Heart right ventricle (tissue), 16 donors: ENCODE measurements at regions not wholly inside any gene's neighbourhood (a gene's known extent, or its start where the extent isn't known, plus 50 kb on each side); places are given as distances from the start of the nearest gene placed in this dataset.

Experiments used
- ATAC-seq, 8 donors: fragments of 200-7000 bp; cut with Tn5 transposase; one replicate each; pipeline ENCODE4 v1.9.1; 2020; ENCODE audit warnings: mild to moderate bottlenecking in 8 of 8, moderate library complexity in 8 of 8, moderate number of reproducible peaks in 1 of 8
- DNase-seq, 2 donors: peaks; one replicate each; pipeline ENCODE4 v3.0.0-alpha.2; 2020
- H3K27ac ChIP-seq, 10 donors: fragments of 200-600 bp; sonication (generic) in 2 of 10; one replicate each; pipeline versions ENCODE4 v1.5.0 to v1.8.0; 2020 to 2022; ENCODE audit warnings: mild to moderate bottlenecking in 3 of 10
- H3K27me3 ChIP-seq, 7 donors: fragments of 200-600 bp; one replicate each; pipeline ENCODE4 v1.8.0; 2021 to 2022; ENCODE audit warnings: mild to moderate bottlenecking in 2 of 7
- H3K36me3 ChIP-seq, 9 donors: fragments of 200-600 bp; sonication (generic) in 1 of 9; one replicate each; pipeline versions ENCODE4 v1.5.0 to v1.8.0; 2020 to 2022; ENCODE audit warnings: mild to moderate bottlenecking in 2 of 9
- H3K4me1 ChIP-seq, 9 donors: fragments of 200-600 bp; sonication (generic) in 1 of 9; one replicate each; pipeline versions ENCODE4 v1.5.0 to v1.8.0; 2020 to 2022; ENCODE audit warnings: mild to moderate bottlenecking in 4 of 9
- H3K4me3 ChIP-seq, 10 donors: fragments of 200-600 bp; sonication (generic) in 2 of 10; one replicate each; pipeline versions ENCODE4 v1.5.0 to v1.8.0; 2020 to 2022; ENCODE audit warnings: mild to moderate bottlenecking in 7 of 10, moderate library complexity in 2 of 10
- H3K9me3 ChIP-seq, 11 donors: fragments of 200-600 bp in 10 of 11; sonication (generic) in 2 of 11; one replicate each; pipeline versions ENCODE4 v1.5.0 to v1.8.0; 2013 to 2022; ENCODE audit warnings: mild to moderate bottlenecking in 2 of 11, control low read depth in 1 of 11, moderate library complexity in 1 of 11
- WGBS, 2 donors: extraction: QIAGEN DNeasy Blood & Tissue Kit; methylation state at CpG; one replicate each; pipeline ENCODE4 v1.1.7; 2013; ENCODE audit warnings: inconsistent platforms in 1 of 2; 5-methylcytosine and 5-hydroxymethylcytosine counted together
- intact Hi-C, 10 donors: fragments of 100-400 bp; cut with DNase I; formaldehyde crosslinking; loops; one replicate each; pipeline versions ENCODE4 v1.11.1 to v1.14.2; 2022
- TF ChIP-seq, protein P1 (sequence below), 9 donors: fragments of 200-600 bp; sonication (generic) in 2 of 9; IDR thresholded peaks; one replicate each; pipeline versions ENCODE4 v1.5.0 to v1.8.0; 2021 to 2022; ENCODE audit warnings: antibody characterized with exemption in 9 of 9, mild to moderate bottlenecking in 5 of 9, moderate library complexity in 1 of 9
- donor health status: Arrhythmogenic right ventricular cardiomyopathy.
- donor health status: ischemic (EF 13 %, LVEDD 7.1; RV severe dilation, severe dysfunction).
- donor health status: healthy with polysubstance abuse.
- donor health status: DM: no; HTN: yes; CAD: no.
- donor health status: DM: no; HTN: no; CAD: no.
- donor health status: ischemic (EF 25% LVEDD 6.9; RV normal size, moderate dysfunction).
- donor health status: ischemic (EF 25% LVEDD 5.7; RV mildly dilated, moderate dysfunction).
- donor health status: healthy.
- donor health status: DM: yes; HTN: yes; CAD: no.
- donor health status: Ischemic cardiomyopathy.
- donor health status: ischemic (EF 35%, LVEDD 5.7; RV mildly dilated, moderate dysfunction).
- donor health status: nonischemic (EF 11% LVEDD 7.7; RV severe dilation, severe dysfunction).
- donor health status: DM: yes; HTN: yes; CAD: no.
- donor health status: PGD.
- donor health status: ischemic (EF 29% LVEDD 5.4; RV normal size, mild dysfunction).
- donor health status: nonischemic (EF 23%, LVEDD 6.1; RV moderate dilation, normal function).

- no peak for ATAC-seq
- H3K27ac ChIP-seq: no peak overlapping the region
- peaks cover 0 to 5% (median 0%) of the 10 kb centered on the region in 7 donors for H3K27me3 ChIP-seq
- intact Hi-C loops: no loop called here
- H3K4me1 ChIP-seq: peaks cover 0 to 8% (median 2%) of the 10 kb centered on the region in 9 donors
- TF ChIP-seq, protein P1, sequence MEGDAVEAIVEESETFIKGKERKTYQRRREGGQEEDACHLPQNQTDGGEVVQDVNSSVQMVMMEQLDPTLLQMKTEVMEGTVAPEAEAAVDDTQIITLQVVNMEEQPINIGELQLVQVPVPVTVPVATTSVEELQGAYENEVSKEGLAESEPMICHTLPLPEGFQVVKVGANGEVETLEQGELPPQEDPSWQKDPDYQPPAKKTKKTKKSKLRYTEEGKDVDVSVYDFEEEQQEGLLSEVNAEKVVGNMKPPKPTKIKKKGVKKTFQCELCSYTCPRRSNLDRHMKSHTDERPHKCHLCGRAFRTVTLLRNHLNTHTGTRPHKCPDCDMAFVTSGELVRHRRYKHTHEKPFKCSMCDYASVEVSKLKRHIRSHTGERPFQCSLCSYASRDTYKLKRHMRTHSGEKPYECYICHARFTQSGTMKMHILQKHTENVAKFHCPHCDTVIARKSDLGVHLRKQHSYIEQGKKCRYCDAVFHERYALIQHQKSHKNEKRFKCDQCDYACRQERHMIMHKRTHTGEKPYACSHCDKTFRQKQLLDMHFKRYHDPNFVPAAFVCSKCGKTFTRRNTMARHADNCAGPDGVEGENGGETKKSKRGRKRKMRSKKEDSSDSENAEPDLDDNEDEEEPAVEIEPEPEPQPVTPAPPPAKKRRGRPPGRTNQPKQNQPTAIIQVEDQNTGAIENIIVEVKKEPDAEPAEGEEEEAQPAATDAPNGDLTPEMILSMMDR (IDR thresholded peaks at IDR 0.05): no peak
- DNase-seq: no peak
- H3K4me3 ChIP-seq: no peak overlapping the region
- peaks cover 0 to 34% (median 18%) of the 10 kb centered on the region in 11 donors for H3K9me3 ChIP-seq
- 78% methylated on average over 5 of the region's 5 CpGs for WGBS, 2 donors
- H3K36me3 ChIP-seq: no peaks in the 10 kb centered on the region
These were observed 115.2 kb downstream of the INHBB start for GRCh38 chr2:120461092-120461491.

- no peak for DNase-seq
- Histone ChIP-seq H3K36me3 (no peaks in the 10 kb centered on the region), H3K4me3 (no peak overlapping the region), H3K27ac (no peak overlapping the region), H3K9me3 (peaks cover 0 to 32% (median 18%) of the 10 kb centered on the region in 11 donors), H3K27me3 (peaks cover 0 to 5% (median 0%) of the 10 kb centered on the region in 7 donors), H3K4me1 (peaks cover 0 to 15% (median 9%) of the 10 kb centered on the region in 9 donors)
- TF ChIP-seq, protein P1 (IDR thresholded peaks at IDR 0.05): no peak
- WGBS, 2 donors: 74 to 84% methylated on average over 14 of the region's 14 CpGs
- no peak for ATAC-seq
- intact Hi-C loops: no loop called here
These were observed 115.9 kb downstream of the INHBB start for GRCh38 chr2:120461546-120462537.

DNA sequence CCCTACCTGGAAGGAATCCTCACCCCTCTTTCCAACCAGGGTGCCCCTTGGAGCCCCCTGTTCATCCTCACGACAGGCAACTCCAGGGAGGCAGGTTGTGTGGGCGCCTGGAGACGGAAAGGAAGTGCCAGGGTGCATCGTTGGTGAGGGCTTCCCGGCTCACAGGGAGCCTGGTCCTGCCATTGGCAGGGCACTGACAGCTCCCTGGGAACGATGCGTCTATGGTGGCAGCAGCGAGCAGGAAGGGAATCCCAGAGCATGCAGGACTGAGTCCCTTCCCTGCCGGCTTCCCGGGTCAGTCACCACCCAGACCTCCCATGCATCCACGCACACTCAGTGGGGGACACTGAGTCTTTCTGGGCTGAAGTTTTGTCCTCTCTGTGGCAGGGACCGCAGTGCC is 117.6 kb downstream of the INHBB start:
- H3K36me3 ChIP-seq: no peaks in the 10 kb centered on the region
- ATAC-seq (peak in 4 of 8 donors; percentile 23 to 55 (median 30)), DNase-seq (no peak)
- H3K4me1 ChIP-seq: peaks cover 0 to 18% (median 9%) of the 10 kb centered on the region in 9 donors
- intact Hi-C loops: no loop called here
- H3K4me3 ChIP-seq: no peak overlapping the region
- H3K27me3 ChIP-seq: peaks cover 0 to 5% (median 0%) of the 10 kb centered on the region in 7 donors
- 52 to 56% methylated on average over 12 of the region's 12 CpGs for WGBS, 2 donors
- peaks cover 0 to 15% (median 6%) of the 10 kb centered on the region in 11 donors for H3K9me3 ChIP-seq
- TF ChIP-seq, protein P1 (IDR thresholded peaks at IDR 0.05): no peak
- no peak overlapping the region for H3K27ac ChIP-seq

DNA sequence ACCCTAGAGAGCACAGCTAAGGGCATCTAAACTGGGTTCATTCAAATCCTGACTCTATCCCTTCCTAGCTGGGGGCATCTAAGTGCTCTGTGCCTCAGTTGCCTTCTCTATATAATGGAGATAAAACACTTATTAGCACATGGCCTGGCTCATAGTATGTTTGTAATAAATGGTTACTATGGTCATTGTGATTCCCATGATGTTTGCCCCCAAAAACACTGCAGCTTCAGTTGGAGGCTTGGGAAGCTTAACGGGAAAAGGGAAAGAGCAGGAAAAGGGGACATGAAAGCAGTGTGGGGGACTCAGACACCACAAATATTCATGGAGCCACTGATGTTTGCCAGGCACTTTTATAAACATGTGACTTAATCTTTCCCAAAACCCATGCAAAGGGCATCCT is 118.1 kb downstream of the INHBB start:
- Histone ChIP-seq H3K9me3 (peaks cover 0 to 10% (median 3%) of the 10 kb centered on the region in 11 donors), H3K27ac (no peak overlapping the region), H3K4me1 (peaks cover 0 to 23% (median 14%) of the 10 kb centered on the region in 9 donors), H3K4me3 (no peak overlapping the region), H3K36me3 (no peaks in the 10 kb centered on the region), H3K27me3 (peaks cover 0 to 5% (median 0%) of the 10 kb centered on the region in 7 donors)
- WGBS, 2 donors: 63 to 78% methylated on average over 1 of the region's 1 CpG
- intact Hi-C loops: no loop called here
- ATAC-seq (no peak), DNase-seq (no peak)
- TF ChIP-seq, protein P1 (IDR thresholded peaks at IDR 0.05): no peak
